Tibial nerve (tissue), 4 donors: ENCODE measurements at regions not wholly inside any gene's neighbourhood (a gene's known extent, or its start where the extent isn't known, plus 50 kb on each side); places are given as distances from the start of the nearest gene placed in this dataset.

Source experiments
- DNase-seq, 2 donors: peaks; one replicate each; pipeline ENCODE4 v3.0.0-alpha.2; 2019; ENCODE audit warnings: low spot score in 2 of 2
- H3K27ac ChIP-seq, 4 donors: fragments of 200-600 bp; sonication (generic) in 3 of 4; one replicate each; pipeline ENCODE4 v1.5.1; 2017 to 2019; ENCODE audit warnings: mild to moderate bottlenecking in 1 of 4
- H3K27me3 ChIP-seq, 2 donors: fragments of 200-600 bp; sonication (generic) in 1 of 2; one replicate each; pipeline versions ENCODE4 v1.5.1 to v1.6.0; 2017 to 2019
- H3K36me3 ChIP-seq, 3 donors: fragments of 200-600 bp; sonication (generic); one replicate each; pipeline ENCODE4 v1.5.1; 2018 to 2019
- H3K4me1 ChIP-seq, 4 donors: fragments of 200-600 bp; sonication (generic) in 3 of 4; one replicate each; pipeline ENCODE4 v1.5.1; 2017 to 2019
- H3K4me3 ChIP-seq, 4 donors: fragments of 200-600 bp; sonication (generic) in 3 of 4; one replicate each; pipeline ENCODE4 v1.5.1; 2017 to 2019; ENCODE audit warnings: mild to moderate bottlenecking in 1 of 4, moderate library complexity in 1 of 4
- H3K9me3 ChIP-seq, 4 donors: fragments of 200-600 bp; sonication (generic) in 3 of 4; one replicate each; pipeline ENCODE4 v1.5.1; 2017 to 2019
- CTCF ChIP-seq, 5 experiments: fragments of 200-600 bp in 3 of 5; fragments of 450-650 bp in 2 of 5; sonication (generic) in 3 of 5; IDR thresholded peaks; one replicate each; pipeline ENCODE4 v1.5.1; 2016 to 2019; ENCODE audit warnings: antibody characterized with exemption in 5 of 5, mild to moderate bottlenecking in 3 of 5, moderate library complexity in 2 of 5
- EP300 ChIP-seq, 2 donors: sonication (generic); formaldehyde crosslinking; IDR thresholded peaks; one replicate each; pipeline ENCODE4 v1.6.1; 2017; ENCODE audit warnings: antibody characterized with exemption in 2 of 2, mild to moderate bottlenecking in 1 of 2
- POLR2A ChIP-seq, 2 donors: fragments of 450-650 bp; IDR thresholded peaks; one replicate each; pipeline ENCODE4 v1.6.1; 2017; ENCODE audit warnings: antibody characterized with exemption in 2 of 2, mild to moderate bottlenecking in 2 of 2, moderate library complexity in 2 of 2
- WGBS, 2 donors: methylation state at CpG; one replicate each; pipeline ENCODE4 v1.1.5; 2018; 5-methylcytosine and 5-hydroxymethylcytosine counted together

DNA sequence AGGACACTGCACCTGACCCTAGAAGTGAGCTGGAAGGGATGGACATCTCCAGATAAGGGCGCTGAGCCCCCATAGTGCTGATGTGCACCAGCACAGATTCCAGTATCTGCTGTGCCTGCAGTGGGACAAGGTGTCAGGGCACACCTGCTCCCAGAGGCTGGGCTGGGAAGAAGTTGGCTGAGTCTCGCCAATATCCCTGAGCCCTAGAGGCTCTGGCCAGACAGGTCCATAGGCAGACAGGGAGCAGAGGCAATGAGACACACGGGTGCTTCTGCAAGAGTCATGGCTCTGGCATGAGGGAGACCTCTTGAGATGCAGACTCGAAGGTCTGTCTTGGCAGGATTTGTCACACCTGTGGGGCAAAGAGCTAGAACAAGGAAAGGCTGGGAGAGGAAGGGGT lies 1321.5 kb downstream of the UQCRFS1 start:
- Histone ChIP-seq H3K36me3 (no peaks in the 10 kb centered on the region), H3K9me3 (no peaks in the 10 kb centered on the region), H3K4me3 (no peak overlapping the region), H3K27me3 (no peaks in the 10 kb centered on the region), H3K4me1 (no peaks in the 10 kb centered on the region), H3K27ac (no peak overlapping the region)
- TF ChIP-seq POLR2A (IDR thresholded peaks at IDR 0.05) (no peak), EP300 (IDR thresholded peaks at IDR 0.05) (no peak), CTCF (IDR thresholded peaks at IDR 0.05) (no peak)
- no peak for DNase-seq
- WGBS, 2 donors: 49 to 57% methylated on average over 4 of the region's 4 CpGs

DNA sequence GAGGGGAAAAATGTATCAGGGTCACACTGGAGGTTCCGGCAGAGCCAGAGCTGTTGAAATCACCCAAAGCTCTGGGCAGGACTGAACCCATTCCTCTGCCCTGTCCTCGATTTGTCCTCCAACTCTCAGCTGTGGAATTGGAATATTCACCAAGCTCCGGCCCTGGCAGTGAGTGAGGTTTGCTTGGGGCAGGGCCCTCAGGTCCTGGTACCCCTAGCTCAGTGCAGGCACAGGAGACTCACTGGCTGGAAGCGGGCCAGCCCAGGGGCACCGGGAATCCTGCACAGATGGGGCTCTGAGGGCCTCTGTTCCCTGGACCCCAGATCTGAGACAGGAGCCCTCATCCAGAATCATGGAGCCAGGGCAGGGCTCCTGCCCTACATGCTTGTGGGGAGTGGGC lies 1322.3 kb downstream of the UQCRFS1 start:
- Histone ChIP-seq H3K36me3 (no peaks in the 10 kb centered on the region), H3K4me3 (no peak overlapping the region), H3K4me1 (no peaks in the 10 kb centered on the region), H3K27me3 (no peaks in the 10 kb centered on the region), H3K27ac (no peak overlapping the region), H3K9me3 (no peaks in the 10 kb centered on the region)
- no peak for DNase-seq
- TF ChIP-seq EP300 (IDR thresholded peaks at IDR 0.05): no peak
- no peak for TF ChIP-seq POLR2A (IDR thresholded peaks at IDR 0.05)
- TF ChIP-seq CTCF (IDR thresholded peaks at IDR 0.05): no peak
- WGBS, 2 donors: 39 to 60% methylated on average over 3 to 5 of the region's 5 CpGs

- H3K4me1 ChIP-seq: no peaks in the 10 kb centered on the region
- no peak overlapping the region for H3K27ac ChIP-seq
- TF ChIP-seq POLR2A (IDR thresholded peaks at IDR 0.05): no peak
- H3K9me3 ChIP-seq: no peaks in the 10 kb centered on the region
- H3K36me3 ChIP-seq: no peaks in the 10 kb centered on the region
- H3K4me3 ChIP-seq: no peak overlapping the region
- no peak for DNase-seq
- no peaks in the 10 kb centered on the region for H3K27me3 ChIP-seq
- WGBS, 2 donors: 54 to 73% methylated on average over 3 of the region's 3 CpGs
Observed at GRCh38 chr19:27890206-27890605, 1322.7 kb downstream of the UQCRFS1 start.

DNA sequence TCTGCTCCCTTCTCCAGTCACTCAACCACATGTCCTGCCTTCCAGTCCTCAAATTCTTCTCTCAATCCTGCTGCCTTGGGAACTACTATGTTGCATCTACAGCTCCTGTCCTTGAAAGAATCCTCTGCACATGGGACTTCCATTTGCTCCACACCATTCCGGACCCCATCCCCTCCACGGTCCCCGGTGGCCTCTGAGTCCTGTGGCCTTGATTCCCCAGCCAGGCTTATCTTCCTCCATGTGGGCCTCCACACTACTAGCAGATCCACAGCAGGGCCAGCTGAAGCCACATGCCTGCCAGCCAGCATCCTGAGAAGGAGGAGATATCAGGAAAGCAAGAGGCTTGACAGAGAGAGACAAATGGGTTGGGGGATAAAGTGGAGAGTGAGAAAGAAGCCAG lies 1323.8 kb downstream of the UQCRFS1 start:
- H3K27ac ChIP-seq: no peak overlapping the region
- no peak for TF ChIP-seq CTCF (IDR thresholded peaks at IDR 0.05)
- no peak for TF ChIP-seq POLR2A (IDR thresholded peaks at IDR 0.05)
- no peak for TF ChIP-seq EP300 (IDR thresholded peaks at IDR 0.05)
- no peaks in the 10 kb centered on the region for H3K27me3 ChIP-seq
- DNase-seq: no peak
- WGBS, 2 donors: 91 to 97% methylated on average over 3 of the region's 3 CpGs
- H3K9me3 ChIP-seq: no peaks in the 10 kb centered on the region
- no peak overlapping the region for H3K4me3 ChIP-seq
- H3K36me3 ChIP-seq: no peaks in the 10 kb centered on the region
- no peaks in the 10 kb centered on the region for H3K4me1 ChIP-seq

DNA sequence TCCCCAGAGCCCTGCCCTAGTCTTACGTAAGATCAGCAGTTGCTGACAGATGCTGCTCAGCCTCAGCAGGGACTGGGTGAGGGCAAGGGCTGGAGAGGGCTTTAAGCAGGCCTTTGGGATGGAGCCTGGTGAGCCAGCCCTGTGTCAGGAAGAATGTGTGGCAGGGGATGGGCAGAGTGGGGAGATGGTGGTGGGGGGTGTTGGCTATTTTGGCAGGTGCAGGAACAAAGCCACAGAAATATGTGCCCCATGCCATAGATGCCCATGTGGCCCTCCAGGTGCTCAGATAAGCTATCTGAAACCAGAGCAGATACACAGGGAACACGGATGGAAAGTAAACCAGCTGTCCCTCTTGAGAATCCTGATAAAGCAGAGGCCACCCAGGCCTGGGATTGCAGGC lies 1325.0 kb downstream of the UQCRFS1 start:
- WGBS, 2 donors: 50 to 58% methylated on average over 2 of the region's 2 CpGs
- Histone ChIP-seq H3K36me3 (no peaks in the 10 kb centered on the region), H3K27me3 (no peaks in the 10 kb centered on the region), H3K9me3 (no peaks in the 10 kb centered on the region), H3K27ac (no peak overlapping the region), H3K4me3 (no peak overlapping the region), H3K4me1 (no peaks in the 10 kb centered on the region)
- TF ChIP-seq POLR2A (IDR thresholded peaks at IDR 0.05): no peak
- no peak for TF ChIP-seq EP300 (IDR thresholded peaks at IDR 0.05)
- no peak for TF ChIP-seq CTCF (IDR thresholded peaks at IDR 0.05)
- no peak for DNase-seq

- no peaks in the 10 kb centered on the region for H3K4me1 ChIP-seq
- no peak overlapping the region for H3K4me3 ChIP-seq
- H3K36me3 ChIP-seq: no peaks in the 10 kb centered on the region
- no peak for DNase-seq
- TF ChIP-seq EP300 (IDR thresholded peaks at IDR 0.05) (no peak), POLR2A (IDR thresholded peaks at IDR 0.05) (no peak), CTCF (IDR thresholded peaks at IDR 0.05) (no peak)
- H3K27ac ChIP-seq: no peak overlapping the region
- no peaks in the 10 kb centered on the region for H3K27me3 ChIP-seq
- no peaks in the 10 kb centered on the region for H3K9me3 ChIP-seq
- 86% methylated on average over 6 to 7 of the region's 7 CpGs for WGBS, 2 donors
Observed at GRCh38 chr19:27885359-27885758, 1327.6 kb downstream of the UQCRFS1 start.
